H9 (cell line): ENCODE measurements at regions not wholly inside any gene's neighbourhood (a gene's known extent, or its start where the extent isn't known, plus 50 kb on each side); places are given as distances from the start of the nearest gene placed in this dataset.

ENCODE experiments used
- DNase-seq: peaks from one replicate; pipeline ENCODE4 v3.0.0-alpha.2; 2017
- H2AFZ ChIP-seq: one replicate; pipeline ENCODE4 v1.6.1; 2013; ENCODE audit warnings: mild to moderate bottlenecking, low read length, control low read depth, moderate library complexity
- H2AK5ac ChIP-seq: 2 replicates; pipeline ENCODE4 v1.6.1; 2013; ENCODE audit warnings: low read length, control low read depth, mixed read lengths; ENCODE audit not compliant: insufficient read length
- H2BK120ac ChIP-seq: one replicate; pipeline ENCODE4 v1.6.1; 2013; ENCODE audit warnings: low read depth, mild to moderate bottlenecking, low read length, control low read depth, inconsistent platforms; ENCODE audit not compliant: poor library complexity, severe bottlenecking
- H2BK12ac ChIP-seq: 2 replicates; pipeline ENCODE4 v1.6.1; 2013; ENCODE audit warnings: low read length, control low read depth, mixed read lengths, low read depth; ENCODE audit not compliant: insufficient read length
- H2BK15ac ChIP-seq: 2 replicates; pipeline ENCODE4 v1.6.1; 2013; ENCODE audit warnings: low read depth, low read length, control low read depth
- H2BK20ac ChIP-seq: one replicate; pipeline ENCODE4 v1.6.1; 2013; ENCODE audit warnings: low read depth, mild to moderate bottlenecking, low read length, control low read depth, inconsistent platforms; ENCODE audit not compliant: poor library complexity, severe bottlenecking
- H2BK5ac ChIP-seq: 2 replicates; pipeline ENCODE4 v1.6.1; 2013; ENCODE audit warnings: low read length, control low read depth, mixed read lengths; ENCODE audit not compliant: insufficient read length
- H3K14ac ChIP-seq: 2 replicates; pipeline ENCODE4 v1.6.1; 2013; ENCODE audit warnings: low read length, control low read depth; ENCODE audit not compliant: insufficient read depth
- H3K18ac ChIP-seq: 2 replicates; pipeline ENCODE4 v1.6.1; 2013; ENCODE audit warnings: low read depth, mild to moderate bottlenecking, mixed read lengths, low read length, control low read depth; ENCODE audit not compliant: insufficient read length
- H3K23ac ChIP-seq: 2 replicates; pipeline ENCODE4 v1.6.1; 2013; ENCODE audit warnings: low read length, control low read depth, mixed read lengths, low read depth; ENCODE audit not compliant: insufficient read length
- H3K23me2 ChIP-seq: 2 replicates; pipeline ENCODE4 v1.6.1; 2013; ENCODE audit warnings: low read depth, mild to moderate bottlenecking, mixed read lengths, low read length, control low read depth; ENCODE audit not compliant: insufficient read length, poor library complexity, severe bottlenecking
- H3K27ac ChIP-seq: 2 replicates; pipeline ENCODE4 v1.5.1; 2013; ENCODE audit warnings: low read length, control low read depth, mixed read lengths, low read depth; ENCODE audit not compliant: insufficient read length
- H3K27me3 ChIP-seq: 2 replicates; pipeline ENCODE4 v1.6.1; 2013; ENCODE audit warnings: low read length, control low read depth, inconsistent platforms; ENCODE audit not compliant: insufficient read depth
- H3K4ac ChIP-seq: 2 replicates; pipeline ENCODE4 v1.6.1; 2013; ENCODE audit warnings: low read depth, mild to moderate bottlenecking, control low read depth, inconsistent platforms, low read length, moderate library complexity
- H3K4me1 ChIP-seq: 2 replicates; pipeline ENCODE4 v1.6.1; 2013; ENCODE audit warnings: low read length, control low read depth, inconsistent platforms; ENCODE audit not compliant: insufficient read depth
- H3K4me2 ChIP-seq: 2 replicates; pipeline ENCODE4 v1.6.1; 2013; ENCODE audit warnings: low read length, control low read depth, mixed read lengths; ENCODE audit not compliant: insufficient read length, insufficient read depth
- H3K56ac ChIP-seq: 2 replicates; pipeline ENCODE4 v1.6.1; 2013; ENCODE audit warnings: low read depth, mild to moderate bottlenecking, mixed read lengths, low read length, control low read depth; ENCODE audit not compliant: insufficient read length
- H3K79me1 ChIP-seq: 2 replicates; pipeline ENCODE4 v1.6.1; 2013; ENCODE audit warnings: low read depth, mild to moderate bottlenecking, moderate library complexity, low read length, control low read depth, inconsistent platforms; ENCODE audit not compliant: insufficient read depth, poor library complexity, severe bottlenecking
- H3K79me2 ChIP-seq: 2 replicates; pipeline ENCODE4 v1.6.1; 2013; ENCODE audit warnings: low read length, control low read depth, inconsistent platforms; ENCODE audit not compliant: insufficient read depth
- H3K9ac ChIP-seq: 2 replicates; pipeline ENCODE4 v1.6.1; 2013; ENCODE audit warnings: low read length, control low read depth, mixed read lengths; ENCODE audit not compliant: insufficient read length; ENCODE audit errors: extremely low read depth
- H3K9me3 ChIP-seq: one replicate; pipeline ENCODE4 v1.6.1; 2013; ENCODE audit warnings: low read depth, low read length, inconsistent platforms; ENCODE audit not compliant: control insufficient read depth
- H3T11ph ChIP-seq: one replicate; pipeline ENCODE4 v1.6.1; 2013; ENCODE audit warnings: mild to moderate bottlenecking, low read length, control low read depth, inconsistent platforms
- H4K20me1 ChIP-seq: one replicate; pipeline ENCODE4 v1.6.1; 2013; ENCODE audit not compliant: control insufficient read depth, insufficient read length, insufficient read depth
- H4K5ac ChIP-seq: 2 replicates; pipeline ENCODE4 v1.6.1; 2013; ENCODE audit warnings: low read depth, mild to moderate bottlenecking, mixed read lengths, low read length, control low read depth; ENCODE audit not compliant: insufficient read length
- H4K8ac ChIP-seq: replicated peaks from 2 replicates; pipeline ENCODE4 v1.6.1; 2013; ENCODE audit warnings: low read length, control low read depth, mixed read lengths, low read depth; ENCODE audit not compliant: insufficient read length
- H4K91ac ChIP-seq: 2 replicates; pipeline ENCODE4 v1.6.1; 2013; ENCODE audit warnings: low read depth, mild to moderate bottlenecking, moderate library complexity, mixed read lengths, low read length, control low read depth; ENCODE audit not compliant: insufficient read length
- H3K27ac Mint-ChIP-seq, 3 experiments: 2 replicates in 2 of 3; 3 replicates in 1 of 3; pipeline ENCODE4 v1.8.0; 2020 to 2021; ENCODE audit warnings: mixed read lengths in 3 of 3, mild to moderate bottlenecking in 1 of 3, moderate library complexity in 1 of 3
- H3K27me3 Mint-ChIP-seq: 2 replicates; pipeline ENCODE4 v1.8.0; 2021; ENCODE audit warnings: low read depth, mild to moderate bottlenecking, moderate library complexity, mixed read lengths
- H3K36me3 Mint-ChIP-seq, 3 experiments: 2 replicates in 2 of 3; 3 replicates in 1 of 3; pipeline ENCODE4 v1.8.0; 2020 to 2021; ENCODE audit warnings: low read depth in 3 of 3, mixed read lengths in 3 of 3; ENCODE audit not compliant: insufficient read depth in 1 of 3
- H3K4me1 Mint-ChIP-seq, 2 experiments: 2 replicates each; pipeline ENCODE4 v1.8.0; 2020; ENCODE audit warnings: mixed read lengths in 2 of 2
- H3K4me3 Mint-ChIP-seq, 2 experiments: 2 replicates in 1 of 2; 3 replicates in 1 of 2; pipeline ENCODE4 v1.8.0; 2020 to 2021; ENCODE audit warnings: mild to moderate bottlenecking in 2 of 2, mixed read lengths in 2 of 2, moderate library complexity in 1 of 2
- H3K9me3 Mint-ChIP-seq, 2 experiments: 2 replicates in 1 of 2; 3 replicates in 1 of 2; pipeline ENCODE4 v1.8.0; 2020; ENCODE audit warnings: mild to moderate bottlenecking in 2 of 2, mixed read lengths in 2 of 2, moderate library complexity in 1 of 2
- WGBS: extraction: QIAGEN DNeasy Blood & Tissue Kit; methylation state at CpG from one replicate; pipeline ENCODE4 v1.1.7; 2013; ENCODE audit warnings: missing lambda C conversion rate, low lambda C conversion rate, mixed read lengths; ENCODE audit not compliant: insufficient read length; ENCODE audit errors: extremely low coverage; 5-methylcytosine and 5-hydroxymethylcytosine counted together
- TF ChIP-seq, protein P1 (sequence below): fragments of 200-600 bp; sonication (generic); conservative IDR thresholded peaks from 3 replicates; pipeline ENCODE4 v1.8.0; 2021; ENCODE audit warnings: antibody characterized with exemption, mild to moderate bottlenecking

GRCh38 chr2:64400105-64400728 lies 53.7 kb upstream of the LGALSL start:
- H3K27ac Mint-ChIP-seq = no peak overlapping the region
- no peak overlapping the region for H3K4me2 ChIP-seq

More at GRCh38 chr2:64400105-64400728, 53.7 kb upstream of the LGALSL start:
- no peak overlapping the region for H2BK20ac ChIP-seq
- no peak for DNase-seq
- Mint-ChIP-seq H3K9me3 (no peaks in the 10 kb centered on the region), H3K4me3 (no peak overlapping the region), H3K36me3 (0 out of 7 replicates have a peak, but pooled peaks cover 0 to 1% (median 0%) of the 10 kb centered on the region in 3 experiments), H3K4me1 (peaks cover 36 to 44% of the 10 kb centered on the region in 2 experiments), H3K27me3 (no peaks in the 10 kb centered on the region)
- no peak overlapping the region for H3K56ac ChIP-seq
- no peaks in the 10 kb centered on the region for H3K79me2 ChIP-seq
- no peak overlapping the region for H3K9ac ChIP-seq
- no peak overlapping the region for H2BK12ac ChIP-seq
- H4K20me1 ChIP-seq = no peaks in the 10 kb centered on the region
- no peak overlapping the region for H3K14ac ChIP-seq
- no peak overlapping the region for H2BK5ac ChIP-seq
- no CpG with 5 or more reads among the region's 4 CpGs for WGBS
- H3K18ac ChIP-seq = no peak overlapping the region
- peaks cover 5% of the 10 kb centered on the region for H3K23me2 ChIP-seq
- H3K4me1 ChIP-seq = peaks cover 16% of the 10 kb centered on the region
- TF ChIP-seq, protein P1, sequence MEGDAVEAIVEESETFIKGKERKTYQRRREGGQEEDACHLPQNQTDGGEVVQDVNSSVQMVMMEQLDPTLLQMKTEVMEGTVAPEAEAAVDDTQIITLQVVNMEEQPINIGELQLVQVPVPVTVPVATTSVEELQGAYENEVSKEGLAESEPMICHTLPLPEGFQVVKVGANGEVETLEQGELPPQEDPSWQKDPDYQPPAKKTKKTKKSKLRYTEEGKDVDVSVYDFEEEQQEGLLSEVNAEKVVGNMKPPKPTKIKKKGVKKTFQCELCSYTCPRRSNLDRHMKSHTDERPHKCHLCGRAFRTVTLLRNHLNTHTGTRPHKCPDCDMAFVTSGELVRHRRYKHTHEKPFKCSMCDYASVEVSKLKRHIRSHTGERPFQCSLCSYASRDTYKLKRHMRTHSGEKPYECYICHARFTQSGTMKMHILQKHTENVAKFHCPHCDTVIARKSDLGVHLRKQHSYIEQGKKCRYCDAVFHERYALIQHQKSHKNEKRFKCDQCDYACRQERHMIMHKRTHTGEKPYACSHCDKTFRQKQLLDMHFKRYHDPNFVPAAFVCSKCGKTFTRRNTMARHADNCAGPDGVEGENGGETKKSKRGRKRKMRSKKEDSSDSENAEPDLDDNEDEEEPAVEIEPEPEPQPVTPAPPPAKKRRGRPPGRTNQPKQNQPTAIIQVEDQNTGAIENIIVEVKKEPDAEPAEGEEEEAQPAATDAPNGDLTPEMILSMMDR = no peak
- H3T11ph ChIP-seq = no peak overlapping the region
- H2BK15ac ChIP-seq = no peak overlapping the region
- no peak overlapping the region for H4K8ac ChIP-seq
- H2BK120ac ChIP-seq = no peak overlapping the region
- no peak overlapping the region for H2AK5ac ChIP-seq
- no peak overlapping the region for H4K5ac ChIP-seq
- H3K4ac ChIP-seq = no peak overlapping the region
- H2AFZ ChIP-seq = no peak overlapping the region
- no peaks in the 10 kb centered on the region for H3K27me3 ChIP-seq
- H3K79me1 ChIP-seq = no peaks in the 10 kb centered on the region
- H3K27ac ChIP-seq = no peak overlapping the region
- no peak overlapping the region for H3K23ac ChIP-seq
- no peak overlapping the region for H4K91ac ChIP-seq
- no peaks in the 10 kb centered on the region for H3K9me3 ChIP-seq
